ENCODE measurements at regions not wholly inside any gene's neighbourhood (a gene's known extent, or its start where the extent isn't known, plus 50 kb on each side); places are given as distances from the start of the nearest gene placed in this dataset.

DNA sequence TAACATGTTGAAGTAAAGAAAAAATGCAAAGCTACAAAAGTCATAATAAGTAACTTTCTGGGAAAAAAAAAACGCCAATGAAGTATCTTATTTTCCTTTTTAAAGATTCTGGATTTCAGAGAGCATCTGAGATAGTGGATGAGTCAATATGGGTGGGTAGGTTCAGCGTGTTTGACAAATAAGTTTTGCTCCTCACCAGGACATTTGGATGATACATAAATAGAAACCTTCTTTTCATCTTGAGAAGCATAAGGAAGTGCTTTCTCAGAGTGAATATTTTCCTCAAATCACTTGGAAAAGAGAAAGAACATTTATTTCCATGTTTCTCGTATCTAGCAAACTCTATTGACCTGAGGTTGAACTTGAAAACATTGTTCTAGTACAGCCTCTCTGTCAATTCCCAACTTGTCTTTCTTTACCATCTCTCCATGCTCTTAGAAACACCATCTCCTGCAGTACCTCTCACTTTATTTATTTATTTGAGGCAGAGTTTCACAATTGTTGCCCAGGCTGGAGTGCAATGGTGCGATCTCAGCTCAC, 463.2 kb downstream of the KLF5 start:
- Histone ChIP-seq H3K9ac (ENCODE audit: low read length) (no peak overlapping the region), H4K20me1 (ENCODE audit: insufficient read depth) (no peaks in the 10 kb centered on the region), H3K4me2 (ENCODE audit: low read length) (no peak overlapping the region), H3K27ac (ENCODE audit: low read depth, low read length) (no peak overlapping the region), H3K4me3 (replicated peaks in 1 of 2; ENCODE audit: low read depth in 1 of 2, low read length in 2 of 2) (no peak overlapping the region), H3K36me3 (ENCODE audit: control insufficient read depth in 1 of 2, insufficient read depth in 2 of 2, low read length in 2 of 2) (no peaks in the 10 kb centered on the region), H3K9me3 (ENCODE audit: control insufficient read depth in 1 of 2, insufficient read depth in 1 of 2, low read depth in 1 of 2, low read length in 2 of 2) (no peaks in the 10 kb centered on the region), H3K9me2 (ENCODE audit: insufficient read depth) (no peaks in the 10 kb centered on the region), H3K79me2 (ENCODE audit: insufficient read depth, low read length) (no peaks in the 10 kb centered on the region), H2AFZ (ENCODE audit: low read depth, low read length, poor library complexity, severe bottlenecking) (no peak overlapping the region), H3K4me1 (ENCODE audit: control insufficient read depth in 1 of 2, insufficient read depth in 2 of 2, low read length in 2 of 2) (no peaks in the 10 kb centered on the region), H3K27me3 (ENCODE audit: insufficient read depth, low read length) (no peaks in the 10 kb centered on the region)
- no TSS peak for BruUV-seq (replicated peaks)
- TF ChIP-seq SP1 (IDR thresholded peaks at IDR 0.05; ENCODE audit: low read depth) (no peak), ZFX (IDR thresholded peaks at IDR 0.05) (no peak)
- no peak for DNase-seq (ENCODE audit: low read depth, low spot score)
- intact Hi-C loops (cut with micrococcal nuclease), result no loop called here
- RAD21 ChIA-PET (ENCODE audit: low non-redundant PET in 1 of 2, low total read pairs in 2 of 2, uncharacterized antibody in 2 of 2, unreplicated experiment in 2 of 2), result no interaction called here
- CTCF ChIA-PET, result no interaction called here
- POLR2A ChIA-PET, result no interaction called here
- no peak for ATAC-seq

DNA sequence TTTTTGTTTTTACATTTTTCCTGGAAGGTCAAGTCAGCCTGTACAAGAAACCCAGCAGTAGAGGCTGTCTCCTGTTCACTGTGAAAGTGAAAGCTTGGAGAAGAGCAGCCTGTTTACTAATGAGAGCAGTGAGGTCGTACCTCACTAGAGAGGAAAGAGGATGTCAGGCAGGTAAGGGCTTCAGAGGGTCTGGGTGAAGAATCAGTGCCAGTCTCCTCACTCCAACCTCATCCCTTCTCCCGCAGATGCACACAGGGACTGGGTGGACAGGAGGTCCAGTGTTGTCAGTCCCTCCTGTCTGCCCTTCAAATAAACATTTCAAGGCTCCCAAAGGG, 462.5 kb downstream of the KLF5 start:
- H3K27me3 ChIP-seq (ENCODE audit: insufficient read depth, low read length), result no peaks in the 10 kb centered on the region
- no peak overlapping the region for H3K4me3 ChIP-seq (replicated peaks in 1 of 2; ENCODE audit: low read depth in 1 of 2, low read length in 2 of 2)
- no peak overlapping the region for H3K9ac ChIP-seq (ENCODE audit: low read length)
- BruUV-seq (replicated peaks), result no TSS peak
- no peak for DNase-seq (ENCODE audit: low read depth, low spot score)
- ATAC-seq, result no peak
- no peak overlapping the region for H3K4me2 ChIP-seq (ENCODE audit: low read length)
- H3K9me2 ChIP-seq (ENCODE audit: insufficient read depth), result no peaks in the 10 kb centered on the region
- H3K36me3 ChIP-seq (ENCODE audit: control insufficient read depth in 1 of 2, insufficient read depth in 2 of 2, low read length in 2 of 2), result no peaks in the 10 kb centered on the region
- no peaks in the 10 kb centered on the region for H3K79me2 ChIP-seq (ENCODE audit: insufficient read depth, low read length)
- RAD21 ChIA-PET (ENCODE audit: low non-redundant PET in 1 of 2, low total read pairs in 2 of 2, uncharacterized antibody in 2 of 2, unreplicated experiment in 2 of 2), result no interaction called here
- CTCF ChIA-PET, result no interaction called here
- no peak overlapping the region for H3K27ac ChIP-seq (ENCODE audit: low read depth, low read length)
- intact Hi-C loops (cut with micrococcal nuclease), result no loop called here
- no peaks in the 10 kb centered on the region for H3K4me1 ChIP-seq (ENCODE audit: control insufficient read depth in 1 of 2, insufficient read depth in 2 of 2, low read length in 2 of 2)
- POLR2A ChIA-PET, result no interaction called here
- TF ChIP-seq CBX3 (IDR thresholded peaks at IDR 0.05; ENCODE audit: low read depth), result no peak
- H4K20me1 ChIP-seq (ENCODE audit: insufficient read depth), result no peaks in the 10 kb centered on the region
- no peaks in the 10 kb centered on the region for H3K9me3 ChIP-seq (ENCODE audit: control insufficient read depth in 1 of 2, insufficient read depth in 1 of 2, low read depth in 1 of 2, low read length in 2 of 2)
- no peak overlapping the region for H2AFZ ChIP-seq (ENCODE audit: low read depth, low read length, poor library complexity, severe bottlenecking)

DNA sequence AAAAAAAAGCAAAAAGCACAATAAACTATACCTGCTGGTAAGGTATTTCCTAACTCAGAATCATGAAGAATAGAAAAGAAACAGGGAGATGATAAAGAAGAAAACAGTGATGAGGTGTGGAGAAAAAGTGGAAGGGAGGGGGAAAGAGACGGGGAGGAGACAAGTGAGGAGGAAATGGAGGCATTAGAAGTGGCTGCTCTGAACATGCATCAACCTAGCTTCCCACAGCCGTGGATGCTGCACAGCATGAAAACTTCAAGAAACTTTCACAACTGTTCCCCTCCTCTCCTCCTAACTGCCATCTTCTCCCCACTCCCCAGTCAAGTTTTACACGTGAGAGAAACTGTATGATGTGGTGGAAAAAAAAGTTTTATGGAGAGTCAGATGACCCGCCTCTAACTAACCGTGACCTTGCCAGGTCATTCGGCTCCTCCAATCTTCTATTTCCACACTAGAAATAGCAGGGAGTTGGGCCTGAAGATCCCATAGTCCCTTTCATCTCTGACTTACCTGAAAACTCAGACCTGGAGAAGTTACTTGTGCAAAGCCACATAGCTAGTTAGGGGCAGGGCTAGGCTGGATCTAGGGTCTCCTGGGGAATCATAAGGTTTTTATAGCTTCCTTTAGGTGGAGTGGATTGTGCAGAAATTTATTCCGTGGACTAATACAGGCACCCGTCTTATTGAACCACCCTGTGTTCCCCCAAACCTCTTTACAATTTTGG, 461.9 kb downstream of the KLF5 start:
- Histone ChIP-seq H3K4me3 (replicated peaks in 1 of 2; ENCODE audit: low read depth in 1 of 2, low read length in 2 of 2) (no peak overlapping the region), H2AFZ (ENCODE audit: low read depth, low read length, poor library complexity, severe bottlenecking) (no peak overlapping the region), H3K27ac (ENCODE audit: low read depth, low read length) (no peak overlapping the region), H3K9me3 (ENCODE audit: control insufficient read depth in 1 of 2, insufficient read depth in 1 of 2, low read depth in 1 of 2, low read length in 2 of 2) (no peaks in the 10 kb centered on the region), H3K4me2 (ENCODE audit: low read length) (no peak overlapping the region), H3K79me2 (ENCODE audit: insufficient read depth, low read length) (no peaks in the 10 kb centered on the region), H3K36me3 (ENCODE audit: control insufficient read depth in 1 of 2, insufficient read depth in 2 of 2, low read length in 2 of 2) (no peaks in the 10 kb centered on the region), H3K27me3 (ENCODE audit: insufficient read depth, low read length) (no peaks in the 10 kb centered on the region), H3K9ac (ENCODE audit: low read length) (no peak overlapping the region), H3K9me2 (ENCODE audit: insufficient read depth) (no peaks in the 10 kb centered on the region), H4K20me1 (ENCODE audit: insufficient read depth) (no peaks in the 10 kb centered on the region), H3K4me1 (ENCODE audit: control insufficient read depth in 1 of 2, insufficient read depth in 2 of 2, low read length in 2 of 2) (no peaks in the 10 kb centered on the region)
- BruUV-seq (replicated peaks), result no TSS peak
- CTCF ChIA-PET, result no interaction called here
- intact Hi-C loops (cut with micrococcal nuclease), result no loop called here
- ATAC-seq (no peak), DNase-seq (ENCODE audit: low read depth, low spot score) (no peak)
- RAD21 ChIA-PET (ENCODE audit: low non-redundant PET in 1 of 2, low total read pairs in 2 of 2, uncharacterized antibody in 2 of 2, unreplicated experiment in 2 of 2), result no interaction called here
- POLR2A ChIA-PET, result no interaction called here
- TF ChIP-seq SIN3A (IDR thresholded peaks at IDR 0.05; ENCODE audit: low read depth) (no peak), ZNF274 (IDR thresholded peaks at IDR 0.05; ENCODE audit: low read depth, low read length) (no peak)
- TF ChIP-seq, protein P1, sequence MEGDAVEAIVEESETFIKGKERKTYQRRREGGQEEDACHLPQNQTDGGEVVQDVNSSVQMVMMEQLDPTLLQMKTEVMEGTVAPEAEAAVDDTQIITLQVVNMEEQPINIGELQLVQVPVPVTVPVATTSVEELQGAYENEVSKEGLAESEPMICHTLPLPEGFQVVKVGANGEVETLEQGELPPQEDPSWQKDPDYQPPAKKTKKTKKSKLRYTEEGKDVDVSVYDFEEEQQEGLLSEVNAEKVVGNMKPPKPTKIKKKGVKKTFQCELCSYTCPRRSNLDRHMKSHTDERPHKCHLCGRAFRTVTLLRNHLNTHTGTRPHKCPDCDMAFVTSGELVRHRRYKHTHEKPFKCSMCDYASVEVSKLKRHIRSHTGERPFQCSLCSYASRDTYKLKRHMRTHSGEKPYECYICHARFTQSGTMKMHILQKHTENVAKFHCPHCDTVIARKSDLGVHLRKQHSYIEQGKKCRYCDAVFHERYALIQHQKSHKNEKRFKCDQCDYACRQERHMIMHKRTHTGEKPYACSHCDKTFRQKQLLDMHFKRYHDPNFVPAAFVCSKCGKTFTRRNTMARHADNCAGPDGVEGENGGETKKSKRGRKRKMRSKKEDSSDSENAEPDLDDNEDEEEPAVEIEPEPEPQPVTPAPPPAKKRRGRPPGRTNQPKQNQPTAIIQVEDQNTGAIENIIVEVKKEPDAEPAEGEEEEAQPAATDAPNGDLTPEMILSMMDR (IDR thresholded peaks at IDR 0.05 in 2 of 3, conservative IDR thresholded peaks at IDR 0.05 in 1 of 3; ENCODE audit: borderline replicate concordance in 1 of 3, insufficient read depth in 1 of 3, low read depth in 2 of 3, low read length in 2 of 3), result no peak
- TF ChIP-seq, protein P2, sequence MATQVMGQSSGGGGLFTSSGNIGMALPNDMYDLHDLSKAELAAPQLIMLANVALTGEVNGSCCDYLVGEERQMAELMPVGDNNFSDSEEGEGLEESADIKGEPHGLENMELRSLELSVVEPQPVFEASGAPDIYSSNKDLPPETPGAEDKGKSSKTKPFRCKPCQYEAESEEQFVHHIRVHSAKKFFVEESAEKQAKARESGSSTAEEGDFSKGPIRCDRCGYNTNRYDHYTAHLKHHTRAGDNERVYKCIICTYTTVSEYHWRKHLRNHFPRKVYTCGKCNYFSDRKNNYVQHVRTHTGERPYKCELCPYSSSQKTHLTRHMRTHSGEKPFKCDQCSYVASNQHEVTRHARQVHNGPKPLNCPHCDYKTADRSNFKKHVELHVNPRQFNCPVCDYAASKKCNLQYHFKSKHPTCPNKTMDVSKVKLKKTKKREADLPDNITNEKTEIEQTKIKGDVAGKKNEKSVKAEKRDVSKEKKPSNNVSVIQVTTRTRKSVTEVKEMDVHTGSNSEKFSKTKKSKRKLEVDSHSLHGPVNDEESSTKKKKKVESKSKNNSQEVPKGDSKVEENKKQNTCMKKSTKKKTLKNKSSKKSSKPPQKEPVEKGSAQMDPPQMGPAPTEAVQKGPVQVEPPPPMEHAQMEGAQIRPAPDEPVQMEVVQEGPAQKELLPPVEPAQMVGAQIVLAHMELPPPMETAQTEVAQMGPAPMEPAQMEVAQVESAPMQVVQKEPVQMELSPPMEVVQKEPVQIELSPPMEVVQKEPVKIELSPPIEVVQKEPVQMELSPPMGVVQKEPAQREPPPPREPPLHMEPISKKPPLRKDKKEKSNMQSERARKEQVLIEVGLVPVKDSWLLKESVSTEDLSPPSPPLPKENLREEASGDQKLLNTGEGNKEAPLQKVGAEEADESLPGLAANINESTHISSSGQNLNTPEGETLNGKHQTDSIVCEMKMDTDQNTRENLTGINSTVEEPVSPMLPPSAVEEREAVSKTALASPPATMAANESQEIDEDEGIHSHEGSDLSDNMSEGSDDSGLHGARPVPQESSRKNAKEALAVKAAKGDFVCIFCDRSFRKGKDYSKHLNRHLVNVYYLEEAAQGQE (IDR thresholded peaks at IDR 0.05; ENCODE audit: low read depth), result no peak

All from HCT116 (cell line).